GM12892 (cell line): ENCODE measurements at regions not wholly inside any gene's neighbourhood (a gene's known extent, or its start where the extent isn't known, plus 50 kb on each side); places are given as distances from the start of the nearest gene placed in this dataset.

ENCODE experiments used
- DNase-seq: peaks from one replicate; pipeline ENCODE4 v3.0.0; 2011; ENCODE audit not compliant: insufficient read length
- FAIRE-seq: peaks from 2 replicates; lab custom pipeline; 2011; peaks lifted over from hg19 to GRCh38; lab: Jason Lieb, UNC
- POLR2A ChIP-seq: IDR thresholded peaks from 2 replicates; pipeline ENCODE4 v1.6.1; 2011; ENCODE audit warnings: low read depth, low read length, control low read depth
- POLR2AphosphoS5 ChIP-seq: IDR thresholded peaks from 2 replicates; pipeline ENCODE4 v1.6.1; 2011; ENCODE audit warnings: low read depth, low read length, control low read depth
- TAF1 ChIP-seq: IDR thresholded peaks from 2 replicates; pipeline ENCODE4 v1.6.1; 2011; ENCODE audit warnings: low read depth, mild to moderate bottlenecking, control low read depth, low read length, borderline replicate concordance

GRCh38 chr2:145980318-145980717 is 1460.4 kb upstream of the ZEB2 start:
- FAIRE-seq (no peak), DNase-seq (no peak)
- TF ChIP-seq POLR2A (no peak), POLR2AphosphoS5 (no peak), TAF1 (no peak)

GRCh38 chr2:145975406-145975805 is 1455.5 kb upstream of the ZEB2 start:
- FAIRE-seq (no peak), DNase-seq (no peak)
- TF ChIP-seq POLR2AphosphoS5 (no peak), POLR2A (no peak), TAF1 (no peak)

GRCh38 chr2:145961846-145962245 is 1441.9 kb upstream of the ZEB2 start:
- no peak for TF ChIP-seq POLR2A
- TF ChIP-seq TAF1, result no peak
- no peak for TF ChIP-seq POLR2AphosphoS5
- no peak for DNase-seq
- no peak for FAIRE-seq

GRCh38 chr2:145960479-145961163 is 1440.7 kb upstream of the ZEB2 start:
- no peak for TF ChIP-seq TAF1
- TF ChIP-seq POLR2AphosphoS5, result no peak
- no peak for TF ChIP-seq POLR2A
- FAIRE-seq (no peak), DNase-seq (no peak)

- no peak for FAIRE-seq
- TF ChIP-seq POLR2AphosphoS5 (no peak), TAF1 (no peak), POLR2A (no peak)
Observed at GRCh38 chr2:145958611-145959010, 1438.7 kb upstream of the ZEB2 start.

GRCh38 chr2:145957929-145958328 is 1438.0 kb upstream of the ZEB2 start:
- FAIRE-seq (no peak), DNase-seq (no peak)
- TF ChIP-seq POLR2AphosphoS5 (no peak), TAF1 (no peak), POLR2A (no peak)

More at GRCh38 chr2:145958611-145959010, 1438.7 kb upstream of the ZEB2 start:
- DNase-seq, result no peak

GRCh38 chr2:145939949-145940348 is 1420.0 kb upstream of the ZEB2 start:
- FAIRE-seq, result no peak
- TF ChIP-seq TAF1, result no peak
- no peak for TF ChIP-seq POLR2A
- no peak for TF ChIP-seq POLR2AphosphoS5
- DNase-seq, result no peak

GRCh38 chr2:145935016-145935415 is 1415.1 kb upstream of the ZEB2 start:
- no peak for FAIRE-seq
- TF ChIP-seq TAF1, result no peak
- TF ChIP-seq POLR2A, result no peak
- TF ChIP-seq POLR2AphosphoS5, result no peak
- no peak for DNase-seq

GRCh38 chr2:145931781-145932395 is 1412.0 kb upstream of the ZEB2 start:
- no peak for FAIRE-seq
- TF ChIP-seq POLR2AphosphoS5, result no peak
- no peak for TF ChIP-seq TAF1
- TF ChIP-seq POLR2A, result no peak
- DNase-seq, result no peak

GRCh38 chr2:145930318-145930717 is 1410.4 kb upstream of the ZEB2 start:
- TF ChIP-seq POLR2AphosphoS5 (no peak), TAF1 (no peak), POLR2A (no peak)
- DNase-seq (no peak), FAIRE-seq (no peak)

- no peak for FAIRE-seq
- no peak for DNase-seq
- TF ChIP-seq POLR2AphosphoS5 (no peak), POLR2A (no peak), TAF1 (no peak)
Observed at GRCh38 chr2:145927131-145927950, 1407.4 kb upstream of the ZEB2 start.

- FAIRE-seq, result no peak
- TF ChIP-seq POLR2AphosphoS5 (no peak), POLR2A (no peak), TAF1 (no peak)
- DNase-seq, result no peak
Observed at GRCh38 chr2:145925591-145925990, 1405.7 kb upstream of the ZEB2 start.

GRCh38 chr2:145919477-145919876 is 1399.6 kb upstream of the ZEB2 start:
- TF ChIP-seq POLR2AphosphoS5, result no peak
- no peak for TF ChIP-seq POLR2A
- TF ChIP-seq TAF1, result no peak
- no peak for DNase-seq
- no peak for FAIRE-seq
